Inflammatory macrophage treated with lipopolysaccharide for 4 hours (primary cell): ENCODE measurements at regions not wholly inside any gene's neighbourhood (a gene's known extent, or its start where the extent isn't known, plus 50 kb on each side); places are given as distances from the start of the nearest gene placed in this dataset.
A peak's percentile ranks its signal among the peaks of the same experiment; 100 is the strongest.
"Not testable (repeated sequence)": the region's sequence is repeated elsewhere in the genome, so short reads cannot be mapped to it uniquely, and the experiment has no call there.

ENCODE experiments used
- DNase-seq: peaks from one replicate; pipeline ENCODE4 v3.0.0-alpha.2; 2020

GRCh38 chr13:47892374-47892773 is 108.7 kb downstream of the SUCLA2 start:
- no peak for DNase-seq

- no peak for DNase-seq
Observed at GRCh38 chr13:47890146-47890814, 110.8 kb downstream of the SUCLA2 start.

- DNase-seq = no peak
Observed at GRCh38 chr13:47886314-47886713, 114.8 kb downstream of the SUCLA2 start.

GRCh38 chr13:47875201-47875600 is 125.9 kb downstream of the SUCLA2 start:
- peak; percentile 71 for DNase-seq

- not testable (repeated sequence) for DNase-seq
Observed at GRCh38 chr13:47873987-47874386, 127.1 kb downstream of the SUCLA2 start.

- DNase-seq = not testable (repeated sequence)
Observed at GRCh38 chr13:47873319-47873718, 127.8 kb downstream of the SUCLA2 start.

GRCh38 chr13:47869776-47870175 is 131.3 kb downstream of the SUCLA2 start:
- DNase-seq = no peak

GRCh38 chr13:47865883-47866282 is 135.2 kb downstream of the SUCLA2 start:
- DNase-seq = no peak

- no peak for DNase-seq
Observed at GRCh38 chr13:47862841-47863240, 138.2 kb downstream of the SUCLA2 start.

- no peak for DNase-seq
Observed at GRCh38 chr13:47859165-47859564, 141.9 kb downstream of the SUCLA2 start.

GRCh38 chr13:47858042-47859025 is 142.7 kb downstream of the SUCLA2 start:
- DNase-seq = peak; percentile 61

- DNase-seq = no peak
Observed at GRCh38 chr13:47853236-47853635, 147.8 kb downstream of the SUCLA2 start.

GRCh38 chr13:47846886-47847285 is 154.2 kb downstream of the SUCLA2 start:
- no peak for DNase-seq

GRCh38 chr13:47845981-47846380 is 155.1 kb downstream of the SUCLA2 start:
- no peak for DNase-seq

GRCh38 chr13:47843005-47843404 is 158.1 kb downstream of the SUCLA2 start:
- no peak for DNase-seq

- DNase-seq = no peak
Observed at GRCh38 chr13:47841151-47841550, 159.9 kb downstream of the SUCLA2 start.

GRCh38 chr13:47837906-47838305 is 163.2 kb downstream of the SUCLA2 start:
- DNase-seq = no peak

- DNase-seq = no peak
Observed at GRCh38 chr13:47837104-47837880, 163.8 kb downstream of the SUCLA2 start.

- no peak for DNase-seq
Observed at GRCh38 chr13:47835470-47836228, 165.4 kb downstream of the SUCLA2 start.

- no peak for DNase-seq
Observed at GRCh38 chr13:47832458-47832972, 168.6 kb downstream of the SUCLA2 start.

- DNase-seq = no peak
Observed at GRCh38 chr13:47831265-47831664, 169.8 kb downstream of the SUCLA2 start.

- DNase-seq = no peak
Observed at GRCh38 chr13:47829690-47830089, 171.4 kb downstream of the SUCLA2 start.
